HEK293T (cell line): ENCODE measurements at regions not wholly inside any gene's neighbourhood (a gene's known extent, or its start where the extent isn't known, plus 50 kb on each side); places are given as distances from the start of the nearest gene placed in this dataset.

Source experiments
- ARNT ChIP-seq: fragments of 450-650 bp; IDR thresholded peaks from 2 replicates; pipeline ENCODE4 v1.6.1; 2017; ENCODE audit warnings: mild to moderate bottlenecking
- BHLHE40 ChIP-seq: fragments of 450-650 bp; IDR thresholded peaks from 2 replicates; pipeline ENCODE4 v1.6.1; 2016; ENCODE audit warnings: mild to moderate bottlenecking, moderate library complexity, borderline replicate concordance
- FOXA1 ChIP-seq: fragments of 450-650 bp; IDR thresholded peaks from 2 replicates; pipeline ENCODE4 v1.6.1; 2016; ENCODE audit warnings: mild to moderate bottlenecking
- FOXM1 ChIP-seq: fragments of 450-650 bp; IDR thresholded peaks from 2 replicates; pipeline ENCODE4 v1.6.1; 2017; ENCODE audit warnings: mild to moderate bottlenecking, borderline replicate concordance
- HDGF ChIP-seq: fragments of 450-650 bp; IDR thresholded peaks from 2 replicates; pipeline ENCODE4 v1.6.1; 2017; ENCODE audit warnings: antibody characterized with exemption, borderline replicate concordance
- L3MBTL2 ChIP-seq: fragments of 450-650 bp; conservative IDR thresholded peaks from 2 replicates; pipeline ENCODE4 v1.6.1; 2016; ENCODE audit warnings: mild to moderate bottlenecking
- NFRKB ChIP-seq: fragments of 450-650 bp; IDR thresholded peaks from 2 replicates; pipeline ENCODE4 v1.6.1; 2016; ENCODE audit warnings: mild to moderate bottlenecking, moderate library complexity
- SP1 ChIP-seq: fragments of 450-650 bp; IDR thresholded peaks from 2 replicates; pipeline ENCODE4 v1.6.1; 2017
- SUZ12 ChIP-seq: fragments of 450-650 bp; IDR thresholded peaks from 2 replicates; pipeline ENCODE4 v1.6.1; 2016; ENCODE audit warnings: mild to moderate bottlenecking
- TARDBP ChIP-seq: fragments of 450-650 bp; IDR thresholded peaks from 2 replicates; pipeline ENCODE4 v1.6.1; 2016
- ZNF384 ChIP-seq: fragments of 450-650 bp; IDR thresholded peaks from 2 replicates; pipeline ENCODE4 v1.6.1; 2016
- TF ChIP-seq, protein P1 (sequence below): fragments of 450-650 bp; IDR thresholded peaks from 2 replicates; pipeline ENCODE4 v1.6.1; 2016

DNA sequence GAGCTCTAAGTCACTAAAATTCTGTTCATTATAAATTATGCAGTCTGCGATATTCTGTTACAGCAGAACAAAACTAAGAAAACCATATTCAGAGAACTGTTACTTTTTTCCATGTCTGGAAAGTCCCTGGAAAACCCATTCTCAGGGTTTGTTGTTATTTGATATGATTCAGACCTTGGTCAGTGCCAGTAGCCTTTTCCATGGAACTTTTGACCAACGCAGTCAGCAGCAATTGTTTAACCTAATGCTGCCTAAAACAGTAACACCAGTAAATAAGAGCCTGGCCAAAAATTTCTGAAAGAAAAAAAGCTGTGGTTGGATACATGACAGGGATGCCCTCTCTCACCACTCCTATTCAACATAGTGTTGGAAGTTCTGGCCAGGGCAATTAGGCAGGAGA lies 402.7 kb downstream of the TBC1D4 start:
- no peak for TF ChIP-seq ARNT
- no peak for TF ChIP-seq FOXM1
- no peak for TF ChIP-seq BHLHE40
- TF ChIP-seq SUZ12, result no peak
- no peak for TF ChIP-seq ZNF384
- TF ChIP-seq FOXA1, result no peak
- no peak for TF ChIP-seq SP1
- TF ChIP-seq L3MBTL2, result no peak
- TF ChIP-seq NFRKB, result no peak
- TF ChIP-seq, protein P1, sequence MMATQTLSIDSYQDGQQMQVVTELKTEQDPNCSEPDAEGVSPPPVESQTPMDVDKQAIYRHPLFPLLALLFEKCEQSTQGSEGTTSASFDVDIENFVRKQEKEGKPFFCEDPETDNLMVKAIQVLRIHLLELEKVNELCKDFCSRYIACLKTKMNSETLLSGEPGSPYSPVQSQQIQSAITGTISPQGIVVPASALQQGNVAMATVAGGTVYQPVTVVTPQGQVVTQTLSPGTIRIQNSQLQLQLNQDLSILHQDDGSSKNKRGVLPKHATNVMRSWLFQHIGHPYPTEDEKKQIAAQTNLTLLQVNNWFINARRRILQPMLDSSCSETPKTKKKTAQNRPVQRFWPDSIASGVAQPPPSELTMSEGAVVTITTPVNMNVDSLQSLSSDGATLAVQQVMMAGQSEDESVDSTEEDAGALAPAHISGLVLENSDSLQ, result no peak
- no peak for TF ChIP-seq HDGF
- TF ChIP-seq TARDBP, result no peak
